DND-41 (cell line): ENCODE measurements at regions not wholly inside any gene's neighbourhood (a gene's known extent, or its start where the extent isn't known, plus 50 kb on each side); places are given as distances from the start of the nearest gene placed in this dataset.
A peak's percentile ranks its signal among the peaks of the same experiment; 100 is the strongest.

ENCODE experiments used
- ATAC-seq: fragments of 200-7000 bp; cut with Tn5 transposase; 3 replicates; pipeline ENCODE4 v1.9.1; 2021; ENCODE audit warnings: low read depth; ENCODE audit not compliant: insufficient read depth
- DNase-seq: peaks from one replicate; pipeline ENCODE4 v3.0.0-alpha.2; 2020
- H2AFZ ChIP-seq: 2 replicates; pipeline ENCODE4 v1.6.0; 2012; ENCODE audit warnings: low read depth, low read length
- H3K27ac ChIP-seq: 2 replicates; pipeline ENCODE4 v1.5.1; 2012; ENCODE audit warnings: low read length, inconsistent platforms
- H3K27me3 ChIP-seq: fragments of 200-600 bp; sonication (generic); 2 replicates; pipeline ENCODE4 v1.6.0; 2012; ENCODE audit warnings: low read length, mild to moderate bottlenecking, inconsistent platforms; ENCODE audit not compliant: insufficient read depth, poor library complexity
- H3K36me3 ChIP-seq: 2 replicates; pipeline ENCODE4 v1.5.1; 2012; ENCODE audit warnings: low read length, inconsistent platforms; ENCODE audit not compliant: insufficient read depth
- H3K4me1 ChIP-seq: 2 replicates; pipeline ENCODE4 v1.5.1; 2012; ENCODE audit warnings: mild to moderate bottlenecking, low read length; ENCODE audit not compliant: insufficient read depth
- H3K4me2 ChIP-seq: 2 replicates; pipeline ENCODE4 v1.6.0; 2012; ENCODE audit warnings: mild to moderate bottlenecking, moderate library complexity, low read length, inconsistent platforms; ENCODE audit not compliant: insufficient read depth
- H3K4me3 ChIP-seq, 2 experiments: fragments of 200-600 bp in 1 of 2; shearing (Covaris generic) in 1 of 2; 2 replicates each; pipeline ENCODE4 v1.5.1; 2012 to 2016; ENCODE audit warnings: inconsistent platforms in 2 of 2, low read length in 2 of 2, mild to moderate bottlenecking in 2 of 2, low read depth in 1 of 2, moderate library complexity in 1 of 2
- H3K79me2 ChIP-seq: 2 replicates; pipeline ENCODE4 v1.6.0; 2012; ENCODE audit warnings: low read length, inconsistent platforms; ENCODE audit not compliant: insufficient read depth
- H3K9ac ChIP-seq: 2 replicates; pipeline ENCODE4 v1.6.0; 2012; ENCODE audit warnings: low read depth, mild to moderate bottlenecking, inconsistent platforms, low read length, moderate library complexity
- H3K9me3 ChIP-seq: 2 replicates; pipeline ENCODE4 v1.5.1; 2012; ENCODE audit warnings: low read length, moderate library complexity, mild to moderate bottlenecking, inconsistent platforms; ENCODE audit not compliant: insufficient read depth, severe bottlenecking
- H4K20me1 ChIP-seq: 2 replicates; pipeline ENCODE4 v1.6.0; 2012; ENCODE audit warnings: low read length; ENCODE audit not compliant: insufficient read depth
- EZH2 ChIP-seq: IDR thresholded peaks from 3 replicates; pipeline ENCODE4 v1.6.1; 2012; ENCODE audit warnings: borderline replicate concordance, low read depth, mild to moderate bottlenecking, moderate library complexity, low read length, inconsistent platforms; ENCODE audit not compliant: severe bottlenecking
- TF ChIP-seq, protein P1 (sequence below): IDR thresholded peaks from 2 replicates; pipeline ENCODE4 v1.5.1; 2012; ENCODE audit warnings: borderline replicate concordance, low read length, moderate library complexity, mild to moderate bottlenecking; ENCODE audit not compliant: poor library complexity, severe bottlenecking; ENCODE audit errors: extremely low read depth

DNA sequence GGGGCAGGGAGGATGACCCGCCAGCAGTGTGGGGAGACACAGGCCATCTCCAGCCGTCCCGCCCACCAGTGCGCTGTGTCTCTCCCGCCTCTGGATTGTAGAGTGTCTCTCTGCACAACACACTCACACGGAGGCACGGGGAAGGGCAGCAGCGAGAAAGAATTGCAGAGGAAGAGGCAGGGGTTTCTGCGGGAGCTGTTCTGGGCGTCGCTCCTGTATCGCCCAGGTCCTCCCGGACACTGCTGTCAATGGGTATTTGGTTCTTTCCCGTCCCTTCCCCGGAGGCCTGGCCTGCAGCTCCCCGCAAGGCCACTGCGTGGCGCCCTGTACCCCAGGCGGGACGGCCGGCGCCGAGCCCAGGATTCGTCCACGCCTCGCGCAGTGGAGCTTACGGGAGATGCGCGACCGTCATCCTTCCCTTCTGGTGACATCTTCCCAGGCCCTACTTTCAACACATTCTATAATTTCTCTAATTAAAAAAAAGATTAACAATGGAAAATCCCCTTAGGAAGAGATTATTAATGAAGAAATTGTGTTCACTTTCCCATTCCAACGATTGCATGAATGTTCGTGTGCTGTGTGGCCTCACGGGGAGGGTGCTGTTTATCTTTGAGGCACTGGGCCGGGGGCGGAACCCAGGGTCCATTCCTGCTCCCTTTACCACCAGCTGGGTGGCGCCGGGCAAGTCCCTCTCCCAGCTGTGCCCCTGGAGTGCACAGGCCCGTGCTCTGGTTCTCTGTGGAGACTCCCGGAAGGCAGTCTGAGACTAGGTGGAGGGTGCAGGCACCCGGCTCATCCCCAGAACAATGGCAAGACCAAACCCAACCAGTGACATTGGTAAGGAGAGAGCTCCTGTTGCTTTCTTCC, 95.7 kb downstream of the CPZ start:
- Histone ChIP-seq H3K27ac (no peak overlapping the region), H3K79me2 (no peaks in the 10 kb centered on the region), H3K36me3 (no peaks in the 10 kb centered on the region), H4K20me1 (0 out of 2 replicates have a peak, but pooled peaks cover 3% of the 10 kb centered on the region), H2AFZ (no peak overlapping the region), H3K9ac (no peak overlapping the region), H3K27me3 (no peaks in the 10 kb centered on the region), H3K9me3 (no peaks in the 10 kb centered on the region), H3K4me3 (no peak overlapping the region), H3K4me2 (no peak overlapping the region), H3K4me1 (no peaks in the 10 kb centered on the region)
- no peak for DNase-seq
- no peak for ATAC-seq
- TF ChIP-seq, protein P1, sequence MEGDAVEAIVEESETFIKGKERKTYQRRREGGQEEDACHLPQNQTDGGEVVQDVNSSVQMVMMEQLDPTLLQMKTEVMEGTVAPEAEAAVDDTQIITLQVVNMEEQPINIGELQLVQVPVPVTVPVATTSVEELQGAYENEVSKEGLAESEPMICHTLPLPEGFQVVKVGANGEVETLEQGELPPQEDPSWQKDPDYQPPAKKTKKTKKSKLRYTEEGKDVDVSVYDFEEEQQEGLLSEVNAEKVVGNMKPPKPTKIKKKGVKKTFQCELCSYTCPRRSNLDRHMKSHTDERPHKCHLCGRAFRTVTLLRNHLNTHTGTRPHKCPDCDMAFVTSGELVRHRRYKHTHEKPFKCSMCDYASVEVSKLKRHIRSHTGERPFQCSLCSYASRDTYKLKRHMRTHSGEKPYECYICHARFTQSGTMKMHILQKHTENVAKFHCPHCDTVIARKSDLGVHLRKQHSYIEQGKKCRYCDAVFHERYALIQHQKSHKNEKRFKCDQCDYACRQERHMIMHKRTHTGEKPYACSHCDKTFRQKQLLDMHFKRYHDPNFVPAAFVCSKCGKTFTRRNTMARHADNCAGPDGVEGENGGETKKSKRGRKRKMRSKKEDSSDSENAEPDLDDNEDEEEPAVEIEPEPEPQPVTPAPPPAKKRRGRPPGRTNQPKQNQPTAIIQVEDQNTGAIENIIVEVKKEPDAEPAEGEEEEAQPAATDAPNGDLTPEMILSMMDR, result peak; percentile 43
- TF ChIP-seq EZH2, result no peak

DNA sequence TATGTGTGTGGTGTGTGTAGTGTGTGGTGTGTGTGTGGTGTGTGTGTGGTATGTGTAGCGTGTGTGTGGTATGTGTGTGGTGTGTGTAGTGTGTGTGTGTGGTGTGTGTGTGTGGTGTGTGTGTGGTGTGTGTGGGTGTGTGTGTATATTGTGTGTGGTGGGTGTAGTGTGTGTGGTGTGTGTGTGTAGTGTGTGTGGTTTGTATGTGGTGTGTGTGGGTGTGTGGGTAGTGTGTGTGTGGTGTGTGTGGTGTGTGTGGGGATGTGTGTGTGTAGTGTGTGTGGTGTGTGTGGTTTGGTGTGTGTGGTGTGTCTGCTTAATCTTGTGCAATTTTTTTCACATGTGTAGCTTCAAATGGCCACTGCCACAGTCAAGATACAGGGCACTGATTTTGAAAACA, 94.5 kb downstream of the CPZ start:
- H3K9me3 ChIP-seq, result no peaks in the 10 kb centered on the region
- TF ChIP-seq EZH2, result no peak
- TF ChIP-seq, protein P1, result no peak
- 0 out of 2 replicates have a peak, but pooled peaks cover 3% of the 10 kb centered on the region for H4K20me1 ChIP-seq
- H2AFZ ChIP-seq, result no peak overlapping the region
- H3K9ac ChIP-seq, result no peak overlapping the region
- H3K27me3 ChIP-seq, result no peaks in the 10 kb centered on the region
- H3K79me2 ChIP-seq, result no peaks in the 10 kb centered on the region
- H3K4me1 ChIP-seq, result no peaks in the 10 kb centered on the region
- DNase-seq (no peak), ATAC-seq (no peak)
- no peak overlapping the region for H3K4me2 ChIP-seq
- H3K4me3 ChIP-seq, result no peak overlapping the region
- H3K27ac ChIP-seq, result no peak overlapping the region
- no peaks in the 10 kb centered on the region for H3K36me3 ChIP-seq

DNA sequence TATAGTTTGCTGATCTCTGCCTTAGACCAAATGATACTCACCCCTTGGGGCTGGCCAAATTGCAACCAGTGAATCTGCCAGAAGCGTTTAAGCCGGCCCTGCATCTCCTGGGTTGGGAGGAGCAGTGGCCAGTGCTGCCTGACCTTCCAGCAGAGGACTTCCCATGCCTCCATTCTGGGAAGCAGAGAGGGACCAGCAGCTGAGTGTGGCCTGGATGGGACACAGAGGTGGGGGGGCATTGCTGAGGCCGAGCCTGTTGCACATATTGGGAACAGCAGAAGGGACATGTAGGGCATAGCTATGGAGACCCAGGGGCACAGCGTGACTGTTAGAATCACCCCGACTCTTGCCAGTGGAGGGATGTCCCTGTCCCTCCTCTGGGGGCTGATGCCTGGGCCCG, 93.3 kb downstream of the CPZ start:
- Histone ChIP-seq H3K27me3 (no peaks in the 10 kb centered on the region), H3K27ac (no peak overlapping the region), H4K20me1 (0 out of 2 replicates have a peak, but pooled peaks cover 3% of the 10 kb centered on the region), H3K4me1 (no peaks in the 10 kb centered on the region), H3K9ac (no peak overlapping the region), H3K4me2 (no peak overlapping the region), H3K36me3 (no peaks in the 10 kb centered on the region), H2AFZ (no peak overlapping the region), H3K4me3 (no peak overlapping the region), H3K9me3 (no peaks in the 10 kb centered on the region), H3K79me2 (no peaks in the 10 kb centered on the region)
- DNase-seq (no peak), ATAC-seq (no peak)
- TF ChIP-seq, protein P1, result no peak
- no peak for TF ChIP-seq EZH2
